ENCODE measurements at regions not wholly inside any gene's neighbourhood (a gene's known extent, or its start where the extent isn't known, plus 50 kb on each side); places are given as distances from the start of the nearest gene placed in this dataset.

DNA sequence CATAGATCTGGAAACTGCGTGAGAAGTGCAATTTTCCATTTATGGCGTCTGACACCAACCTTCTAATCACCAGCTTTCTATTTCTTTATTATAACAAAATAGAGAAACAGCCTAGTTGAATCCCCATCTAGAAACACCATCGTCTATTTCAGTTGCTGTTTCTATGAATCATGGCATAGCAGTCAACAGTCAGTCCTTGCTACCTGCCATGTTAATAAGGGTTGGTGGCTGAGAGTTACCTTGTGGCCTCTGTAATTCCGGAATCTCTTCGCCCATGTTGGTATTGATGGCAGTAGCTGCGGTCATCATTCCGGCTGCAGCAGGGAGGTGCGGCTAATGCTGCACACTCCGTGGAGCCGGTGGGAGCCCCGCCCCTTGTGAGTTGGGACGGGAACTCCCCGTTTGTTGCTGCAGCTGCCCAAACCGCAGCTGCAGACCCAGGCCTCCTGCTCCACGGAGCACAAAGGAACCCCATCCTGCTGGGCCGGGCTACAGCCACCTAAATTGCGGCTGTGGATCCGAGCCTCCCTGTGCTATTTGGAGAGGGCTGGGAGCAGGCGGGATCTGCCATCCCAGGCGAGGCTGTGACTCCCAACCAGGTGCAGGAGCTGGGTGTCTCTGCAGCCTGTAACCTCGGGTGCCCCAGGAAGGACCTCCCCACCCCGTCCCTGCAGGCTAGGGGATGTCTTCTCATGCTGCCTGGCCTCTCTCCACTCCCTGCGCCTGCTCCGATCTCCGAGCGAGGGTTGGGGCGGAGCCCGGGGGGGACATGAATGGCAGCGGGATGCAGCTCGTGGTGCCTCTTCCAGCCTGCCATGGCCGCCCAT is 115.4 kb upstream of the STK26 start:
- no peak for DNase-seq

- no peak for DNase-seq
Measured at GRCh38 chrX:131910586-131910985, 112.5 kb upstream of the STK26 start.

GRCh38 chrX:131915488-131915887 is 107.6 kb upstream of the STK26 start:
- DNase-seq, result no peak

DNA sequence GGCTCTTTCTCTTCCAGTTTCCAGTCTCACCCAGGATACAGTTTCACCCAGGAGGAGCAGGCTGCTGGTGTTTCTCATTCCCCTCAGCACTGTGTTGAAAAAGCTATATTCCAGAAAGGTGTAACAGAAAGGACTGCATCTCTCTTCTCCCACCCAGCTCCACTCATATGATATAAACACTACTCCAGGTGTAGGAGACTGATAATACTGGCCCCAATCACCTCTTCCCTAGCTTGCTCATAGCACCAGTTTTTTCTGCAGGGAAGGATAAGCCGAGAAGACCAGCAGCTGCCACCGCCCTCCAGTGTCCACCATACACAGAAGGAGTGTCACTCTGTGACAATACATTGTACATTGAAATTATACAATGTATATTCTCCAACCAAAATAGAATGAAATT is 105.5 kb upstream of the STK26 start:
- no peak for DNase-seq

- no peak for DNase-seq
Measured at GRCh38 chrX:131918839-131919238, 104.3 kb upstream of the STK26 start.

DNA sequence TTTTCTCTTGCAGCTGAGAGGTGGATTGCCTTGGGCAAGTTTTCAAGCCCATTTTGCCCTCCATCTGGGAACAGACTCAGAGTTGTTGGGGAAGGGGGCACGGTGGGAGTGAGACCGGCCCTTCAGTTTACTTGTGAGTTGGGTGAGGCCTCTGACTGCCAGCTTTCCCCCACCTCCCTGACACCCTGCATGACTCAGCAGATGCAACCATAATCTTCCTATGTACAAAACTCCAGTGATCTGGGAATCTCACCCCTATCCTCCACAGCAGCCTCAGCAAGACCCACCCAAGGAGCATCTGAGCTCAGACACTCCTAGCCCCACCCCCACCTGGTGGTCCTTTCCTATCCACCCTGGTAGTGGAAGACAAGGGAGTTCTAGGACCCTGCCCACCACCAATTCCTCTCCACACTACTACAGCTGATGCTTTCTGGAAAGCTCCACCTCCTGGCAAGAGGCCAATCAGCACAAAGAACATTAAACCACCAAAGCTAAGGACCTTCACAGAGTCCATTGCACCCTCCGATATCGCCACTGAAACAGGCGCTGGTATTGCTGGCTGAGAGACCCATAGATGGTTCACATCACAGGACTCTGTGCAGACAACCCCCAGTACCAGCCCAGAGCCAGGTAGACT is 99.4 kb upstream of the STK26 start:
- DNase-seq, result no peak

DNA sequence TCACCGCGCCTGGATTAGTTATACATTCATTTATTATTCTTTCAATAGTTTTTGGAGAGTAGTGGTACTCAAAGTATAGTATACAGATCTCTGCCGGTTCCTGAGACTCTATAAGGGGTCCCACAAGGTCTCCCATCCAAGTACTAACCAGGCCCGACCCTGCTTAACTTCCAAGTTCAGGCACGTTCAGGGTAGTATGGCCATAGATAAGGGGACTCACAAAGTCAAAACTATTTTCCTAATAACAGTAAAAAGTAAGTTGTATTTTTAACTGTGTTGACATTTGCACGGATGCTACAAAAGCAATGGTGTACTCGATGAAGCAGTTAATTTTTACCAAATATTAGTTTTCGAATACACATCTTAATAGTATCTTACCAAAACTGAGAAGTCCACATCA is 84.4 kb upstream of the STK26 start:
- no peak for DNase-seq

- DNase-seq, result no peak
Measured at GRCh38 chrX:131942034-131942433, 81.1 kb upstream of the STK26 start.

- no peak for DNase-seq
Measured at GRCh38 chrX:131944936-131945902, 77.9 kb upstream of the STK26 start.

DNA sequence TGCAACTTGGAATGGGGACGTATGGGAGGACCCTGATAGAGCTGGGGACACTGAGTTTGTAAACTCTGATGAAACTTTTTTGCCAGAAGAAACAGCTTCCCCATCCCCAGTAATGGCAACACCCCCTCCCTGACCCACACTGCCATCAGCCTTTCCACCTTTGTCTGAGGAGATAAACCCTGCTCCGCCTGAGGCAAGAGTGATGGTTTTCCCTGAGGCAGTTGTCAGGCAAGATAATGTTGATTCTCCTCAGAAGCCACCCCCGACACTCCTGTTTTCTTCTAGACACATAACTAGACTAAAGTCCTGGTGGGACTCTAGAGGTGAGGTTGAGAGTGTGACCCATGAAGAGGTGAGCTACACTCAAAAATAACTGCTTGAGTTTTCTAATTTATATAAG is 71.9 kb upstream of the STK26 start:
- no peak for DNase-seq

DNA sequence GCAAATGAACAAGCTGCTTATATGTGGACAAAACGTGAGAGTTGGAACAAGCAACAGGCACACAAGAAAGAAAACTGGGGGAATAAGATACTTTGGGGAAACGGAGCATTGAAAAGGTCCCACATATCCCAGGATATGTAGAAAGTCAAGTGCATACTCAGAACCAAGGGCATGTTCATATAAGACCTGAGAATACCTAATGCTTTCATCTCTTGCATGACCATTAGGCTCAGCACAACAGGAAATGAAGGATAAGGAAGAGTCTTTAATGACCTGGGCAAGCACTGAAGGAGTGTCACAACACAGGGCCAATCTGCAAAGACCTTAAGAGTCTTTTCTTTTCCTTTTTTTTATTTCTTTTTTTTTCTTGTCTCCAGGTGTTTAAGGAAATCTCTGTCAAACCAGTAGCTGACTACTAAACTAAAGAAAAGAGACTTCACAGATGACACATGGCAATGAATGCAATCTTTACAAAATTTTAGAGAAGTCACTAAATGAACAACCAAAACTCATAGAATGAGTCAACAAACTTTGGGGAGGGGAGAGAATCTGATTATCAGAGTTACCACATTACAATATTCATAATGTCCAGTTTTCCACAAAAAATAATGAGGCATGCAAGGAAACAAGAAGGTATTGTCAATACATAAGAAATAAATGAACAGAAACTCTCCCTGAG is 67.9 kb upstream of the STK26 start:
- no peak for DNase-seq

DNA sequence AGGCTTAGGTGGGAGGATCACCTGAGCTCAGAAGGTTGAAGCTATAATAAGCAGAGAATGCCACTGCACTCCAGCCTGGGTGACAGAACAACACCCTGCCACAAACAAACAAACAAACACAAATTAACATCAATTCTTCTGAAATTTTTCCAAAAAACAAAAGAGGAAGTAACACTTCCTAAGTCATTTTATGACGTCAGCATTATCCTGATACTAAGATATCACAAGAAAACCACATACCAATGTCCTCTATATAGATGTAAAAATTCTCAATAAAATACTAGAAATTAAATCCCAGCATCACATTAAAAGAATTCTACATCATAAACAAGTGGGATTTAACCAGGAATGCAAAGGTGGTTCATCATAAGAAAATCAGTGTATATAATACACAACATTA is 64.4 kb upstream of the STK26 start:
- no peak for DNase-seq

DNA sequence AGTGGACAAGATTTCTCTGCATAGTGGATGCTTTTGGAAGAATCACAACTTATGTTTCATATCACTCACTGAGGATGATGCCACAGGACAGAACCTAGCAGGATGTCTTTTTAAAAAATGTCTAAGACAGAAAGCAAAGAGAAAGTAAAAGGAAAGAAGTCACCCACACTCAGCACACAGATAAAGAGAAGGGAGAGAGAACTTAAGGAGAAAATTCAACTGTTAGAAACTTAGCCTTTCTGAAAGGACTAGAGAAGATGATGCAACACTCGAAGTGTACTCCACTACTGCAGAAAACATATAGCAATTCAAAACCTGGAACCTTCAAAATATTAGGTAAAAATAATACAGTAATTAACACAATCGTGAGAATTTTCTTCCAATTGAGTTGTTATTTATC is 52.8 kb upstream of the STK26 start:
- no peak for DNase-seq

All from DMS79 treated with DMSO at 0.1 percent for 48 hours (cell line).